GM23338 (cell line): ENCODE measurements at regions not wholly inside any gene's neighbourhood (a gene's known extent, or its start where the extent isn't known, plus 50 kb on each side); places are given as distances from the start of the nearest gene placed in this dataset.

Experiments
- EZH2 ChIP-seq: fragments of 200-600 bp; sonication (generic); IDR thresholded peaks from one replicate; pipeline ENCODE4 v1.8.0; 2017; ENCODE audit warnings: antibody characterized with exemption, mild to moderate bottlenecking, low read depth; ENCODE audit not compliant: unreplicated experiment
- EZH2phosphoT487 ChIP-seq: fragments of 200-600 bp; sonication (generic); IDR thresholded peaks from one replicate; pipeline ENCODE4 v1.8.1; 2018; ENCODE audit warnings: antibody characterized with exemption; ENCODE audit not compliant: unreplicated experiment
- JUNB ChIP-seq: IDR thresholded peaks from one replicate; pipeline ENCODE4 v1.6.1; 2016; ENCODE audit warnings: antibody characterized with exemption; ENCODE audit not compliant: unreplicated experiment
- POLR2AphosphoS5 ChIP-seq: IDR thresholded peaks from 2 replicates; pipeline ENCODE4 v1.6.1; 2016; ENCODE audit warnings: antibody characterized with exemption, low read depth
- ZNF114 ChIP-seq: fragments of 250-450 bp; sonication (Bioruptor Pico); IDR thresholded peaks from 2 replicates; pipeline ENCODE4 v1.5.0; 2020; ENCODE audit warnings: mild to moderate bottlenecking, moderate library complexity
- ZNF331 ChIP-seq: fragments of 250-450 bp; sonication (Bioruptor Pico); IDR thresholded peaks from 2 replicates; pipeline ENCODE4 v1.5.0; 2020; ENCODE audit warnings: low read depth, mild to moderate bottlenecking, moderate library complexity
- TF ChIP-seq, protein P1 (sequence below), 2 experiments: fragments of 200-600 bp in 1 of 2; sonication (generic) in 1 of 2; conservative IDR thresholded peaks; 2 replicates each; pipeline versions ENCODE4 v1.5.1 to v1.6.1; 2016 to 2017; ENCODE audit warnings: antibody characterized with exemption in 2 of 2, low read depth in 2 of 2, mild to moderate bottlenecking in 2 of 2, moderate library complexity in 1 of 2
- TF ChIP-seq, protein P2 (sequence below): IDR thresholded peaks from one replicate; pipeline ENCODE4 v1.6.1; 2018; ENCODE audit warnings: antibody characterized with exemption; ENCODE audit not compliant: unreplicated experiment
- TF ChIP-seq, protein P3 (sequence below): IDR thresholded peaks from 2 replicates; pipeline ENCODE4 v1.6.1; 2016; ENCODE audit warnings: antibody characterized with exemption
- TF ChIP-seq, protein P4 (sequence below): fragments of 250-450 bp; sonication (Bioruptor Pico); IDR thresholded peaks from 2 replicates; pipeline ENCODE4 v1.5.0; 2020; ENCODE audit warnings: mild to moderate bottlenecking, moderate library complexity

DNA sequence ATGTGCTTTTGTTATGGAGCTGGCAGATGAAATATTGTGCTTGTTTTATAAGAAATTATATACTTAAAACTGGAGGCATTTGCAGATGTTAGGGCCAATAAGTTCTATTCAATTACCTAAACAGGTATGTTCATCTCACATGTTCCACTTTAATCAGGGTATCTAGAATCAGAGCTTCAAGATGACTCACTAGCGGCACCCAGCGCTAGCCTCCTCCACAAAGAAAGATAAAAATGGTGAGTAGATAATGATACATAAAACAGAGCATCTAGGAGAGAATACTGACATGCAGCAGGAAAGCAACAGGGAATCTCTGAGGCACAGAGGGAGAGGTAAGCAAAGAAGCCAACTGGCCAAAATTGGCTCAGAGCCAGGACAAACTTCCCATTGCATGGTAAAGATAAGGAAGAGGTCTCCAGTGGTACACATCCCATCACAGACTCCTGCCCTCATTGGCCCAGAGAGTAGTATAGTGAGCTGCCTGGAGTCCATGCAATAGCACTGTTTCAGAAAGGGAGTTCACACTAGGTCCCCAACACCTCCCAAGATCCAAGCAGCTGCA is 200.7 kb upstream of the SPTLC3 start:
- TF ChIP-seq, protein P1, sequence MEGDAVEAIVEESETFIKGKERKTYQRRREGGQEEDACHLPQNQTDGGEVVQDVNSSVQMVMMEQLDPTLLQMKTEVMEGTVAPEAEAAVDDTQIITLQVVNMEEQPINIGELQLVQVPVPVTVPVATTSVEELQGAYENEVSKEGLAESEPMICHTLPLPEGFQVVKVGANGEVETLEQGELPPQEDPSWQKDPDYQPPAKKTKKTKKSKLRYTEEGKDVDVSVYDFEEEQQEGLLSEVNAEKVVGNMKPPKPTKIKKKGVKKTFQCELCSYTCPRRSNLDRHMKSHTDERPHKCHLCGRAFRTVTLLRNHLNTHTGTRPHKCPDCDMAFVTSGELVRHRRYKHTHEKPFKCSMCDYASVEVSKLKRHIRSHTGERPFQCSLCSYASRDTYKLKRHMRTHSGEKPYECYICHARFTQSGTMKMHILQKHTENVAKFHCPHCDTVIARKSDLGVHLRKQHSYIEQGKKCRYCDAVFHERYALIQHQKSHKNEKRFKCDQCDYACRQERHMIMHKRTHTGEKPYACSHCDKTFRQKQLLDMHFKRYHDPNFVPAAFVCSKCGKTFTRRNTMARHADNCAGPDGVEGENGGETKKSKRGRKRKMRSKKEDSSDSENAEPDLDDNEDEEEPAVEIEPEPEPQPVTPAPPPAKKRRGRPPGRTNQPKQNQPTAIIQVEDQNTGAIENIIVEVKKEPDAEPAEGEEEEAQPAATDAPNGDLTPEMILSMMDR (conservative IDR thresholded peaks at IDR 0.05; ENCODE audit: low read depth in 2 of 2), result peak; percentile 31 to 54; a peak in 3 of 4 replicates
- TF ChIP-seq EZH2 (no peak), ZNF331 (CRISPR knock-in tag) (no peak), EZH2phosphoT487 (no peak), POLR2AphosphoS5 (no peak), JUNB (no peak), ZNF114 (CRISPR knock-in tag) (no peak)
- TF ChIP-seq, protein P2, sequence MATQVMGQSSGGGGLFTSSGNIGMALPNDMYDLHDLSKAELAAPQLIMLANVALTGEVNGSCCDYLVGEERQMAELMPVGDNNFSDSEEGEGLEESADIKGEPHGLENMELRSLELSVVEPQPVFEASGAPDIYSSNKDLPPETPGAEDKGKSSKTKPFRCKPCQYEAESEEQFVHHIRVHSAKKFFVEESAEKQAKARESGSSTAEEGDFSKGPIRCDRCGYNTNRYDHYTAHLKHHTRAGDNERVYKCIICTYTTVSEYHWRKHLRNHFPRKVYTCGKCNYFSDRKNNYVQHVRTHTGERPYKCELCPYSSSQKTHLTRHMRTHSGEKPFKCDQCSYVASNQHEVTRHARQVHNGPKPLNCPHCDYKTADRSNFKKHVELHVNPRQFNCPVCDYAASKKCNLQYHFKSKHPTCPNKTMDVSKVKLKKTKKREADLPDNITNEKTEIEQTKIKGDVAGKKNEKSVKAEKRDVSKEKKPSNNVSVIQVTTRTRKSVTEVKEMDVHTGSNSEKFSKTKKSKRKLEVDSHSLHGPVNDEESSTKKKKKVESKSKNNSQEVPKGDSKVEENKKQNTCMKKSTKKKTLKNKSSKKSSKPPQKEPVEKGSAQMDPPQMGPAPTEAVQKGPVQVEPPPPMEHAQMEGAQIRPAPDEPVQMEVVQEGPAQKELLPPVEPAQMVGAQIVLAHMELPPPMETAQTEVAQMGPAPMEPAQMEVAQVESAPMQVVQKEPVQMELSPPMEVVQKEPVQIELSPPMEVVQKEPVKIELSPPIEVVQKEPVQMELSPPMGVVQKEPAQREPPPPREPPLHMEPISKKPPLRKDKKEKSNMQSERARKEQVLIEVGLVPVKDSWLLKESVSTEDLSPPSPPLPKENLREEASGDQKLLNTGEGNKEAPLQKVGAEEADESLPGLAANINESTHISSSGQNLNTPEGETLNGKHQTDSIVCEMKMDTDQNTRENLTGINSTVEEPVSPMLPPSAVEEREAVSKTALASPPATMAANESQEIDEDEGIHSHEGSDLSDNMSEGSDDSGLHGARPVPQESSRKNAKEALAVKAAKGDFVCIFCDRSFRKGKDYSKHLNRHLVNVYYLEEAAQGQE, result no peak
- TF ChIP-seq, protein P3, sequence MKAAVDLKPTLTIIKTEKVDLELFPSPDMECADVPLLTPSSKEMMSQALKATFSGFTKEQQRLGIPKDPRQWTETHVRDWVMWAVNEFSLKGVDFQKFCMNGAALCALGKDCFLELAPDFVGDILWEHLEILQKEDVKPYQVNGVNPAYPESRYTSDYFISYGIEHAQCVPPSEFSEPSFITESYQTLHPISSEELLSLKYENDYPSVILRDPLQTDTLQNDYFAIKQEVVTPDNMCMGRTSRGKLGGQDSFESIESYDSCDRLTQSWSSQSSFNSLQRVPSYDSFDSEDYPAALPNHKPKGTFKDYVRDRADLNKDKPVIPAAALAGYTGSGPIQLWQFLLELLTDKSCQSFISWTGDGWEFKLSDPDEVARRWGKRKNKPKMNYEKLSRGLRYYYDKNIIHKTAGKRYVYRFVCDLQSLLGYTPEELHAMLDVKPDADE, result no peak
- TF ChIP-seq, protein P4, sequence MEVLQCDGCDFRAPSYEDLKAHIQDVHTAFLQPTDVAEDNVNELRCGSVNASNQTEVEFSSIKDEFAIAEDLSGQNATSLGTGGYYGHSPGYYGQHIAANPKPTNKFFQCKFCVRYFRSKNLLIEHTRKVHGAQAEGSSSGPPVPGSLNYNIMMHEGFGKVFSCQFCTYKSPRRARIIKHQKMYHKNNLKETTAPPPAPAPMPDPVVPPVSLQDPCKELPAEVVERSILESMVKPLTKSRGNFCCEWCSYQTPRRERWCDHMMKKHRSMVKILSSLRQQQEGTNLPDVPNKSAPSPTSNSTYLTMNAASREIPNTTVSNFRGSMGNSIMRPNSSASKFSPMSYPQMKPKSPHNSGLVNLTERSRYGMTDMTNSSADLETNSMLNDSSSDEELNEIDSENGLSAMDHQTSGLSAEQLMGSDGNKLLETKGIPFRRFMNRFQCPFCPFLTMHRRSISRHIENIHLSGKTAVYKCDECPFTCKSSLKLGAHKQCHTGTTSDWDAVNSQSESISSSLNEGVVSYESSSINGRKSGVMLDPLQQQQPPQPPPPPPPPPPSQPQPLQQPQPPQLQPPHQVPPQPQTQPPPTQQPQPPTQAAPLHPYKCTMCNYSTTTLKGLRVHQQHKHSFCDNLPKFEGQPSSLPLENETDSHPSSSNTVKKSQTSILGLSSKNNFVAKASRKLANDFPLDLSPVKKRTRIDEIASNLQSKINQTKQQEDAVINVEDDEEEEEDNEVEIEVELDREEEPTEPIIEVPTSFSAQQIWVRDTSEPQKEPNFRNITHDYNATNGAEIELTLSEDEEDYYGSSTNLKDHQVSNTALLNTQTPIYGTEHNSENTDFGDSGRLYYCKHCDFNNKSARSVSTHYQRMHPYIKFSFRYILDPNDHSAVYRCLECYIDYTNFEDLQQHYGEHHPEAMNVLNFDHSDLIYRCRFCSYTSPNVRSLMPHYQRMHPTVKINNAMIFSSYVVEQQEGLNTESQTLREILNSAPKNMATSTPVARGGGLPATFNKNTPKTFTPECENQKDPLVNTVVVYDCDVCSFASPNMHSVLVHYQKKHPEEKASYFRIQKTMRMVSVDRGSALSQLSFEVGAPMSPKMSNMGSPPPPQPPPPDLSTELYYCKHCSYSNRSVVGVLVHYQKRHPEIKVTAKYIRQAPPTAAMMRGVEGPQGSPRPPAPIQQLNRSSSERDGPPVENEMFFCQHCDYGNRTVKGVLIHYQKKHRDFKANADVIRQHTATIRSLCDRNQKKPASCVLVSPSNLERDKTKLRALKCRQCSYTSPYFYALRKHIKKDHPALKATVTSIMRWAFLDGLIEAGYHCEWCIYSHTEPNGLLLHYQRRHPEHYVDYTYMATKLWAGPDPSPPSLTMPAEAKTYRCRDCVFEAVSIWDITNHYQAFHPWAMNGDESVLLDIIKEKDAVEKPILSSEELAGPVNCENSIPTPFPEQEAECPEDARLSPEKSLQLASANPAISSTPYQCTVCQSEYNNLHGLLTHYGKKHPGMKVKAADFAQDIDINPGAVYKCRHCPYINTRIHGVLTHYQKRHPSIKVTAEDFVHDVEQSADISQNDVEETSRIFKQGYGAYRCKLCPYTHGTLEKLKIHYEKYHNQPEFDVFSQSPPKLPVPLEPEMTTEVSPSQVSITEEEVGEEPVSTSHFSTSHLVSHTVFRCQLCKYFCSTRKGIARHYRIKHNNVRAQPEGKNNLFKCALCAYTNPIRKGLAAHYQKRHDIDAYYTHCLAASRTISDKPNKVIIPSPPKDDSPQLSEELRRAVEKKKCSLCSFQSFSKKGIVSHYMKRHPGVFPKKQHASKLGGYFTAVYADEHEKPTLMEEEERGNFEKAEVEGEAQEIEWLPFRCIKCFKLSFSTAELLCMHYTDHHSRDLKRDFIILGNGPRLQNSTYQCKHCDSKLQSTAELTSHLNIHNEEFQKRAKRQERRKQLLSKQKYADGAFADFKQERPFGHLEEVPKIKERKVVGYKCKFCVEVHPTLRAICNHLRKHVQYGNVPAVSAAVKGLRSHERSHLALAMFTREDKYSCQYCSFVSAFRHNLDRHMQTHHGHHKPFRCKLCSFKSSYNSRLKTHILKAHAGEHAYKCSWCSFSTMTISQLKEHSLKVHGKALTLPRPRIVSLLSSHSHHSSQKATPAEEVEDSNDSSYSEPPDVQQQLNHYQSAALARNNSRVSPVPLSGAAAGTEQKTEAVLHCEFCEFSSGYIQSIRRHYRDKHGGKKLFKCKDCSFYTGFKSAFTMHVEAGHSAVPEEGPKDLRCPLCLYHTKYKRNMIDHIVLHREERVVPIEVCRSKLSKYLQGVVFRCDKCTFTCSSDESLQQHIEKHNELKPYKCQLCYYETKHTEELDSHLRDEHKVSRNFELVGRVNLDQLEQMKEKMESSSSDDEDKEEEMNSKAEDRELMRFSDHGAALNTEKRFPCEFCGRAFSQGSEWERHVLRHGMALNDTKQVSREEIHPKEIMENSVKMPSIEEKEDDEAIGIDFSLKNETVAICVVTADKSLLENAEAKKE, result no peak
